H1 (cell line): ENCODE measurements at regions not wholly inside any gene's neighbourhood (a gene's known extent, or its start where the extent isn't known, plus 50 kb on each side); places are given as distances from the start of the nearest gene placed in this dataset.

Experiments
- CHD7 ChIP-seq: fragments of 300-600 bp; sonication (generic); IDR thresholded peaks from 2 replicates; pipeline ENCODE4 v1.7.1; 2012; ENCODE audit warnings: low read length, moderate library complexity, mild to moderate bottlenecking, inconsistent platforms; ENCODE audit not compliant: insufficient replicate concordance

GRCh38 chr5:164742025-164742424 lies 1236.6 kb downstream of the MAT2B start (continued):
- no peak for TF ChIP-seq CHD7
